NCI-H526 (cell line): ENCODE measurements at regions not wholly inside any gene's neighbourhood (a gene's known extent, or its start where the extent isn't known, plus 50 kb on each side); places are given as distances from the start of the nearest gene placed in this dataset.
"Not testable (repeated sequence)": the region's sequence is repeated elsewhere in the genome, so short reads cannot be mapped to it uniquely, and the experiment has no call there.

Experiments used
- DNase-seq, 2 experiments: peaks; one replicate each; lab custom pipeline; 2025; lab: John Stamatoyannopoulos, UW

DNA sequence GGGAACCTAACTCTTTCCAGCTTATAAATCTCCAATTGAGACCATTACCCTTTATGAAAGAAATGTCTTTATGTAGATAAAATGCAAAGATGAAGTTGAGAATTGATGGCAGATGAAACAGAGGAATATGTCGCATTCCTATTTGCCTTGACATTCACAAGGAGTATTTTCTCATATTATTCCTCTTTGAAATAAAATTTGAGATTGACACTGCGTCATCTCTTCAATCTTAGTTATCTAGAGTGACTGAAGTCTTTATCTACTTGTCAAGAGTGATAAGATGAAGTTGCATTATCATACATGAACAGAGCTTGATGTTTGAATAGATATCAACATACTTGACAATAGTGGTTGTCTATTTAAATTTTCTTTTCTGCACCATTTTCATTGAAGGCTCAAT is 574.4 kb upstream of the SOX9 start:
- DNase-seq = no peak

DNA sequence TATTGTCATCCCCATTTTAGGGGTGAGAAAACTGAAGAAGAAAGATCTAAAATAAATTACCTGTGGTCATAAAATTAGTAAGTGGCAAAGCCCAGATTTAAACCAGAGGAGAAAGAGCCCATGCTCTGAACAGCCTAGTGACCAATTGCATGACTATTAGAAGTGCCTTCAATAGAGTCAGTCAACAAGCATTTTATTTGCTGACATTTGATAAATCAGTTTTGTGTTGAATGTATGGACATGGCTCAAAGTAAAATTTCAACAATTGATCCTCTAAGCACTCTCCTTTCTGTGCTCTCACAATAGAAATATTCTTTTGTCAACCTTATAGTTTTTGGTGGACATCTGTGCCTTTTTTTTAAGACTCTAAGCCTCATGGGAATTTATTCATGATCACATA is 572.9 kb upstream of the SOX9 start:
- no peak for DNase-seq

DNA sequence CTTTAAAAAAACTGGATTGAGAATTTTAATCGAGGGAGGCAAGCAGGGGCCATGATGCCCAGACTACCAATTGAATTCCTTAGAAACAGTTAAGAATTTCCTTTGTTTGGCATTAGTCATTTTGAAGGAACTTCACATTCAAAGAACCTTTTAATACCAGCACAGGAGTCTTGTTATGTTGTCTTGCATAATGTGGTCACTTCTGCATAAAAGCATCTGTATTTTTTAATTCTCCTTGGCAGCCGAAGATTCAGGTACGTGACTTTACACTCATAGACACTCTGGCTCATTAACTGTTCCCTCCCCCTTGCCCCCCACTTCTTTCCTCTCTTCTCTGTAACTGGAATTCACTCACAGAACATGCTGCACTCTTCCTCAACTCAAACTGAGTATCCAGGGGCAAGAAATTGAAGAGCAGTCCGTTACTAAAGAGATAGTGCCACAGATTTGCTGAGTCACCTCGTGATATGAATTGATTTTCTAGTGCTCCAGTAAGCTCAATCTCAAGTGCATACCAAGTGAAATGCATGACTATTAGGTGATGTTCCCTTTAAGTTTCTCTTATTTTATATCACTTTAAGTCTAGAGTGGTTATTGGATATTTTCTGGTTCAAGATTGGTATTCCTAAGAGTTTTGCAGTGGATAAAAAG is 572.2 kb upstream of the SOX9 start:
- no peak for DNase-seq

DNA sequence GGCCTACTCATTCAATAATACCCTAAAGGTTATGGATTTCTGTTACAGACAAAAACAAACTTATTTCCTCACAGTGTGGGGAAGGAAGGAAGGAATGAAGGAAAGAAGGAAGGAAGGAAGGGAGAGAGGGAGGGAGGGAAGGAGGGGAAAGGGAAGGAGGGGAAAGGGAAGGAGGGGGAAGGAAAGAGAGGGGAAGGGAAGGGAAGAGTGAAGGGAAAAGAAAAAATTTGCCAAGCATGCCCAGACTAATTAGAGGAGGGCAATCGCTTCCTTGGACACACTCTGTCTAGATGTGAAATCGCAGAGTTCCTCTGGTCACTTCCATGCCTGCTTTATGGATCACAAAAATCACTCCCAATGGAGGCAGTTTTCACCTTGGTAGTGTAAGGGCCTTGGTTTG is 570.1 kb upstream of the SOX9 start:
- no peak for DNase-seq

DNA sequence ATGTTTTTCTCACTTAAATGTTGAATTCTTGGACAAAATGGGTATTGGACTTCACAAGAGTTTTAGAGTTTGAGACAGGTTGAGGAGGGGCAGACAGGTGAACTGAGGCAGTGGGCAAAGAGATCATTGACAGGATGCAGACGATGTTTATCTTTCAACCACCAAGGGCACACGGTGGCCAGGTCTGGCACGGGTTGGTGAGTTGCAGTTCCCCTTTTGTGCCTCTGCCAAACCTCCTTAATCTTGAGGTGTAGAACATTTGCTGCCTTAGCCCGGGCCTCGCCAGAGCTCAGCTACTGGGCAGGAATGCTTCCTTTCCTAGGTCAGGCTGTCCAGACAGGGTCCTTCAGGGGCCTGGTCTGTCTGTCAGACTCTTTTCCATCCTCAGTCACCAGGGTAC is 567.4 kb upstream of the SOX9 start:
- DNase-seq = no peak

DNA sequence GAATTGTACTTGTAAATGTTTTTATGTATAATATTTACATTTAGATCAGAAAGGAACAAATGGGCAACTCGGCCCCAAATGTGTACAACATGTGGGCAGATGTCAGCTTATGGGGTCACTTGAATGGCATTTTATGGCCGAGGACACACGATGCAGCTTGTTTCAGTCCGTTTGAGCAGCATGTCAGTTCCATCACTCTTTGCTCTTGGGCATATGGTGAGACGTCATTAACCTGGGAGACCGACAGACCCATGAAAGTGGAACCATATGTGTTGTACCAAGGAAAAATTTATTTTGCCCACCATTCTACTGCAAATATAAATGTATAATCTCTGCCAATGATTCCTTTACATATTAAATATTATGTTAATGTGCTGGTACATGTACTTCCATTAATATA is 561.9 kb upstream of the SOX9 start:
- no peak for DNase-seq

DNA sequence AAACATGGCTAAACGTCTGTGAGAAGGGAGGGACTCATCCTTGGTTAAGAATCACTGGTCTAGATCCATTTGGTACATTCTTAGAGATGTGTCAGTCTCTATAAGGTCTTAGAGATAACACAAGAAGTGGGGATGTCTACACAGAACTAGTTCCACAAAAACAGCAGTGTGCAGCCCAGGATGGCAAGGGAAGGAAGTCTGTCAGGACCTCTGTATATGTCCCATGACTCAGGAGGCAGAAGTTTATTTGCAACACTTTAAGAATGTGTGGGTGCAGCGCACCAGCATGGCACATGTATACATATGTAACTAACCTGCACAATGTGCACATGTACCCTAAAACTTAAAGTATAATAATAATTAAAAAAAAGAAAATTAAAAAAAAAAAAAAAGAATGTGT is 548.5 kb upstream of the SOX9 start:
- no peak for DNase-seq

DNA sequence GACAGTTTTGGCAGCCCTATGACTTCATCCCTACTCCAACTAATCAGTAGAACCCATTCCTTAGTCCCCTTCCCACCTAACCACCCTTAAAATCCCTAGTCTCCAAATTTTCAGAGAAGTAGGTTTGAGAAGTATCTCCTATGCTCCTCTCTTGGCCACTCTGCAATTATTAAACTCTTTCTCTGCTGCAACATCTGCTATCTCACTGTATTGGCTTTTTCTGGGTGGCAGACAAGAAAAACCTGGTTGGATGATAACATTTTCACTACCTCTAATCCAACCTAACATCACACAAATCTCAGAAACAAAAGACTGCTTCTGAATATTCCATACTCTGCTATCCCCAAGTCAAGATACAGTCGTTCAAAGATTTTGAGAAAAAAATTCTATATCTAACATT is 542.4 kb upstream of the SOX9 start:
- no peak for DNase-seq

DNA sequence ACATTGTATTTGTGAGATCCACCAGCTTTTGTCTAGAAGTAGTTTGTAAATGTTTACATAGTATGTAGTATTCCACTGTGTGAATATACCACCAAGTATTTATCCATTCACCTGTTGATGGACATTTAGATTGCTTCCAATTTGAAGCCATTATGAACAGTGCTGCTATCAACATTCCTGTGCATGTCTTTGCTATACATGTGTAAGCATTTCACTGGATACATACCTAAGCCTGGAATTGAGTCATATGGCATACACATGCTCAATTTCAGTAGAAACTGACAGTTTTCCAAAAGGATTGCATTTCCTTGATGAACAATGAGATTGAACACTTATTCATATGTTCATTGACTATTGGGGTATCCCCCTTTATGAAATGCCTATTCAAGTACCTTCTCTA is 540.6 kb upstream of the SOX9 start:
- no peak for DNase-seq

DNA sequence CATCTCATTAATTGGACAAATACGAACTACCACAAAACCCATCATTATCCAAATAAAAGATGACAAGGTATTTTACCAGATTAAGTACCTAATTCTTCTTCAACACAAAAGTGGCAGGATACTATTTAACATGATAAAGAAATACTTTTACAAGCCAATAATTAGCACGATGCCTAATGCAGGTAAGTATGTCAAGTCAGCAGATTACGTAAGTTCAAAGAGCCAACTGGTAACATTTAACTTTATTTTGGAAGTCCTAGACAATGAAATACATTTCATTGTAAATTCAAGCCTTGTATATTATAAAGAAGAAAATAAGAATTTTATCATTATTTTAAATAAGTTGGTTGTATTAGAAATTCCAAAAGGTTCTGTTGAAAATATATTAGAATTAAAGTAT is 535.3 kb upstream of the SOX9 start:
- DNase-seq = no peak

DNA sequence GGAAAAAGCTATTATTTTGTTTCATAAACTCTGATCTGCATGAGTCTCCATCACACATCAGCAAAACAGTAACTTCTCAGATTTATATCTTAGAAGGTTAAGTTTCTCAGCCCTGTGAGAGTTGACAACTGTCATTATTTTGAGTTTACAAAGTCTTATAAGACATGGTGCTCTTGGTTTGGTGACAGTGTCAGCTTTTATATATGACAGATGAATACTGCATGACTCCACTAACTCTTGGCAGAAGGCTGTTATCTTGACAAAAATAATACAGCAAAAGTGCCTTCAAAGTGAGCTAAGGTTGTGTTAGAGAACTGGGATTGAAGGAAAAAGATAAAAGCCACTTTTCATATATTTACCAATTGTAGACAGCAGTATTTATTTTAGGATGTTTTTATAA is 528.4 kb upstream of the SOX9 start:
- no peak for DNase-seq

DNA sequence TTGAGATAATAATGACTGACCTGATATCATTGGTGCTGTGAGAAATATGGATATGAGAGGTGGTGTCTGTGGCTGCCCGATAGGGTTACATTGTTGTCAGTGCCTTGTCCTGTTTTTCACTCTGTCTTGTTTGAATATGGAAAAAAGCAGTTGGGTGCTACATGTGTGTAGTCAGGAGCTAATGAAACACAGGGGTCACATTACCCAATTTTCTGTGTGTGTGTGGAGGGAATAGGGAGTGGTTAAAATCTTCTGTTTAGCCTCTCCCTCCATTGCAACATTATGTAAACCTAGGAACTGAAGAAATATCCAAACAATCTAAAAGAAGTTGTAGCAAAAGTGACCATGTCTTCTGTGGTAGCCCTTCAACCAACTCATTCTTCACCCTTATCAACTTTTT is 527.7 kb upstream of the SOX9 start:
- DNase-seq = peak; percentile 69 to 84

DNA sequence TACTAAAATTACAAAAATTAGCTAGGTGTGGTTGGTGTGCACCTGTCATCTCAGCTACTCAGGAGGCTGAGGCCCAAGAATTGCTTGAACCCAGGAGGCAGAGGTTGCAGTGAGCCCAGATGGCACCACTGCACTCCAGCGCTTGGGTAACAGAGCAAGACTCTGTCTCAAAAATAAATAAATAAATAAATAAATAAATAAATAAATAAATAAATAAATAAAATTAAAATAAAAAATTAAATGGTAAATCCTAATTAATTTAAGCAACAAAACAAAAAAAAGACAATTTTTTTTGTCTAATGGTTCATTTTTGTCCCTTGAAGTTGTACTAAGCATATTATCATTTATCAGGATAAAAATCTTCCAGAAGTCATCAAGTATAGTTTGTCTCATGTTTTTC is 521.2 kb upstream of the SOX9 start:
- DNase-seq = not testable (repeated sequence)

DNA sequence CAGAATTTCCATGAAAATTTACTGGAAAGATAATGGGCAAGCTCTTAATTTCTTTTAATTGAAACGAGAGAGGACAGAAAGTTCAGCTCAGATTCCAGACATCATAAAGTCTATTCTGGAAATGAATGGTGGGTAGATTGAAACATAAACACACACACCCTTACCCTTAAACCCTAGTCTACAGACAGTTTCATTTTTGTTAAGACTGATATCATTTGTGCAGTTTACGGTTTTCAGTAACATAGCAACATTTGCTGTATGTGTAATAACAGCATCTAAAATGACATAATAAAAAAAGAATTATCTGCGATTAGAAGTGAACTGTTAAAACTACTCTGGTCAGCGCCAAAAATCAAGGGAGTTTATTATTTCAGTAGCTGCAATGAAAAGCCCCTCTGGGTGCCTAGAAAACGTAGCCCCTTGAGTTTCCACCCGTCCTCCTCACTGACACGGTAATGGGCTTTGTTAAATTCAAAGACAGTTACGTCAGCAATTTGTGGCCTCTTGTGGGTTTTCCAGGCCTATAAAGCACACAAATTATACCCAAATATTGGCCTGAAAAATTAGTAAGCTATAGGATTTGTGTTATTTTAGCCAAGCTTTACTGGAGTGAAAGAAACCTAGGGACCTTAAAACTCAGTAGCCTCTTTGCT is 520.6 kb upstream of the SOX9 start:
- DNase-seq = no peak

DNA sequence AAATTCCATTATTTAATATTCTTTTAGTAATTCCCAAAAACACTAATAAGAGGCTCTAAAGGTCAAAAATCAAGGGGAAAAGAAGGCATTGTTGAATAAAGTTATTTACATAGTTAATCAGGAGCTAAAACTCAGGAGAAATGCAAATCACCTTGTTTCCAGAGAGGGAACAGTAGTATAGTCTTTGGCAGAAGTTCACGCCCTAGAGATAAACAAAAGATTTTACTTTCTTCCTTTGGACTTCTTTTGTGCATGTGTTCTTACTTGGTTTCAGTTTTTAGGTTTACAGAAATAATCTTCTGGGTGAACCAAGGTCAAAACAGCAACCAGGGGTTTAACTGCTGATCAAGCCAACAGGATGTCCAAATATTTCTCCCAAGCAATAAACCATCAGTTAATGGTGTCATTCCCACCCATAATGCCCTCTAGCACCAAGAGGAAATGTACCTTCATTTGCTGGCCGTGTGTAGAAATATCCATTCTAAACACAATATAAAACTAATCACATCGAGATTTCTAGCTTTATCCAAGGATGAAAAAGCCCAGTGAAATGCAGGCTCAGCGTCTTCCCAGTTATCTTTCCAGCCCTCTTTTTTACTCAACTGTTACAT is 518.8 kb upstream of the SOX9 start:
- DNase-seq = peak; percentile 15 to 45

DNA sequence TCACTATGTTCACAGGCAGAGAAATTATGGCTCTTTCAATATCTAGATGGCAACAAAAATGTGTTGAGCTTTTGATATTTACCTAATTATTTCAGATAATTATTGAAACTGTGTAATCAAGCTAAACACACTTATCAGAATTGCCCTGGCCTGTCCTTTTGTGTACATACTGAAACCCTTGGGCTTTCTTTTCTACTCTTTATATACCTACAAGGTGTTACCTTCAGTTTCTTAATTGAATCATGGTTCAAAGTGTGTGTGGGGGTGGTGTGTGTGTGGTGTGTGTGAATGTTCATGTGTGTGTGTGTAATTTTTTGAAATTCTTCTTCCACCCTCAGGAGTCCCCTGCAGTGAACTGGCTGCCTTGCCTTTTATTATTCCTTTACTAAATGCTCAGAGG is 506.8 kb upstream of the SOX9 start:
- no peak for DNase-seq

DNA sequence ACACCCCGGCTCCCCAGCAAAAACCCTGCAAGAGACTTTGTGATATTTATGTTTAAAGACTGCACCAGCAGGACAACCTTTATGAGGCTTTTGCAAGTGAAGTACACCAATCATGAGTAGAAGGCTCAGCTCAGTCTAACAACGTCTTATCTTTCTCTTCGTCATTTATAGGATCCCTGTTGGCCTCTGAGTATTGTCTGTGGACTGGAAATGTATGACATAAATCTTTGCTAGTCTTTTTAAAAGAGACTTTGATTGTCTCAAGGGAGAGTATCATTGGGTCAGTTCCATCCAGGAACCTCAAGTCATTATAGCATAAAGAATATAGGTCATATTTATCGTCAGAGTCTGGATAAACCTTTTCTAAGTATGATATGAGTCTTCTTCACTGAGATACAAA is 505.0 kb upstream of the SOX9 start:
- no peak for DNase-seq

DNA sequence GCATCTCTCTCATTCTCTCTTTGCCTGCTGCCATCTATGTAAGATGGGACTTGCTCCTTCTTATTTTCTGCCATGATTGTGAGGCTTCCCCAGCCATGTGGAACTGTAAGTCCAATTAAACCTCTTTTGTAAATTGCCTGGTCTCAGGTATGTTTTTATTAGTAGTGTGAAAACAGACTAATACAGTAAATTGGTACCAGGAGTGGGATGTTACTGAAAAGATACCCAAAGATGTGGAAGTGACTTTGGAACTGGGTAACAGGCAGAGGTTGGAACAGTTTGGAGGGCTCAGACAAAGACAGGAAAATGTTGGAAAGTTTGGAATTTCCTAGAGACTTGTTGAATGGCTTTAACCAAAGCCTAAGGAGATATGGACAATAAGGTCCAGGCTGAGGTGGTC is 503.1 kb upstream of the SOX9 start:
- not testable (repeated sequence) for DNase-seq

DNA sequence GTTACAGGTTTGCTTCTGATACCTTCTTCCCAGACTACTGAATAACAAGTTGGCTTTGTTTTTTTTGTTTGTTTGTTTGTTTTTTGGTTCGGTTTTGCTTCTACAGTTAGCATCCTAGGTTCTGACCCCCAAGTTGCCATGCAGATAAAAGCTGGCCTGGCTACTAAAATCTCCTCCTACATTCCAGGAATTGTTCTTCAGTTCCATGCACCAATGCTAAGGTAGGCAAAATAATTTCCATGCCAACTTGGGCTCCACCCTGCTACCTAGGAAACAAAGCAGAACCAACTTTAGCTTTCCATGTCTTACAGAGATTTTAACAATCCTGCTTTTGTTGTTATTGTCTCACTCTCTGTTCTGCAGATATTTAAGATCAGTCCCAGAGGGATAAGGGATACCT is 495.5 kb upstream of the SOX9 start:
- peak in 1 of 2 experiments; percentile 8 for DNase-seq

DNA sequence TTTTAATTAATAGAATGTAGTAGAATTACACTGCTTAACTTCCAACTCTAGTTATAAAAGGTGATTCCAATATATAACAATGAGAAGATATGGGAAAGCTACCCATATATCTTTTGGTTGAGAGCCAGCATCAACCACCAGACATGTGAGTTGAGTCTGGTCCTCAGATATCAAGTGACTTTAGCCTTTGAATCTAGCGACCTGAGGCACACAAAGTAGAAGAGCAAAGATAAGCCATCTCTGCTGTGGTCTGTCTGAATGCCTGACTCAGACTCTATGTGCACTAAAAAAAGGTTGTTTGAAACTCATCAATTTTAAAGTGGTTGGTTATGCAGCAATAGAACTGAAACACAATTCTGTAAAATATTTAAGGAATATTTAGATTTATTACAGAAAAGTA is 492.5 kb upstream of the SOX9 start:
- DNase-seq = no peak

DNA sequence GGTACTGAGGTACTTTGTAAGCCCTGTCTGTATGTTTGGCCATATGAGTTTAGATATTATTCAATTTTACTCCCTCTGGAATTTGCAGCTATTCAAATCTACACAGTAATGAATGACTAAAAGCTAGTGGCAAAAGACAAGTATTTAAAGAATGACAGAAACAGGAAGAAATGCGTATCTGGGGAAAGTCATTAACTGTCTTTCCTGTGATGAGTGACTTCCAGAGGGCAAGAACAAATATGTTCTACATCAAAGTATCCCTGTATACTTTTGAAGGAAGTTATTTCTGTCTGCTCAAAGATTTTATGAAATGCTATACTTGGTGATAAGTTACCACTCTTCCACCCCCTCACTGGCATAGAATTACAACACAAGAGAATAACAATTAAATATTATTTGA is 489.3 kb upstream of the SOX9 start:
- DNase-seq = no peak

DNA sequence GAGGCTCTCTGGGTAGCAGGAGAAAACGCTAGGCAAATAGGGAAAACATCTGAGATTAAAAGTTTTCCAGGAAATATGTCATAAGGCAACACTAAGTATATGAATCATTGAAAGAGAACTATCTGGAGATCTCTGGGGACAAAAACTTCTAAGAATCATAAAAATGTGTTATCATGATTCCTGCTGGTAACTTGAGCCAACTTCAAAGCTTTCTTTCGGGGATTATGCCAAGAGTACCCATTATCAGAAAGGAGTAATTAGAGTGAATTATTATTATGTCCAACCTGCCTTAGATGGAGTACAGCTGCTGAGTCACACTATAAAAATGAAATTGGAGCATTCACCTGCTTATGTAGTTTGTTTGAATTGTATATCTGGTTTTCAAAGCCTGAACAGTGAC is 488.5 kb upstream of the SOX9 start:
- no peak for DNase-seq

DNA sequence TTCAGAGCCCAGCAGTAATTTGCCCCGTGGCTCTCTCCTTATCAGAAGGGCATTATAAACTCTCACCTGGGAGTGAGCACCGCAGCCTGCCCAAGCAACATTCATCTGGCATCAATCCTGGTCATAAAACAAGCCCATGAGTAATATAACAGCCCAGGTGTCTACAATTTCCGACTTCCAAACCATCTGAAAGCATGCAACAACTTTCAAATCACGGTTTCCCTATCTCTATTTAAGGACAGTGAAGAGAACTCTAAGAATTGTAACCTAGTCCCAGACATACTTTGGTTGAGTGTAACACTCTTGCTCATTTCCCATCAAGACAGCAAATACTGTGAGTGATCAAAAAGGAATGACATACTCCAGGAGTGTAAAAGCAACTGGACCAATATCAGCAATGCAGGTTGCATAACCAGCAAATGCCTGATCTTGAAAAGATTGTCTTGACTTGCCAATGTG is 487.4 kb upstream of the SOX9 start:
- DNase-seq = no peak

DNA sequence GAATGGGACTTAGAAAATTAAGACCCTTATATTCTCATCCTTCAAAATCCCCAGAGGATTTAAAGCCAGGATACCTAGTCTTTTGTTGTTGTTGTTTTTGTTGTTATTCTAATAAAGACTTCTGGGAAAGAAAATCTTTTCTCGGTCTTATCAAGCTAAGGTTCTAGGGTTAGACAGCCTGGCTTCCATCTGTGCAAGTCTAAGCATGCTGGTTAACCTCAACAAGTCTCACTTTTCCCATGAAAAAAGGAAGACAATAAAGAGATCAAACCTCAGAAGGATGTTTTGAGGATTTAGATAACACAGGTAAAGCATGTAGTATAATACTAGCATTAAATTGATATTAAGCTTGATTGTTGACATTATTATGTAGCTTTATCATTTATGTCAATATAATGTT is 486.4 kb upstream of the SOX9 start:
- no peak for DNase-seq
